ENCODE measurements at regions not wholly inside any gene's neighbourhood (a gene's known extent, or its start where the extent isn't known, plus 50 kb on each side); places are given as distances from the start of the nearest gene placed in this dataset.

GRCh38 chr9:91148306-91148705, 213.4 kb downstream of the AUH start:
- H3K9me3 ChIP-seq (ENCODE audit: control insufficient read depth, insufficient read depth, low read length), result peaks cover 20% of the 10 kb centered on the region
- ChIA-PET POLR2A (no interaction called here), CTCF (no interaction called here)
- no peak overlapping the region for H3K27ac ChIP-seq (ENCODE audit: low read depth, low read length)
- no peaks in the 10 kb centered on the region for H3K27me3 ChIP-seq (ENCODE audit: control insufficient read depth, insufficient read depth, low read length)
- no peak for TF ChIP-seq CTCF (IDR thresholded peaks at IDR 0.05; ENCODE audit: low read depth, low read length)
- no peak overlapping the region for H3K4me3 ChIP-seq (ENCODE audit: low read depth, low read length)
- no peak for DNase-seq (ENCODE audit: low read depth, low spot score)

- no peak overlapping the region for H3K27ac ChIP-seq (ENCODE audit: low read depth, low read length)
- no peak for DNase-seq (ENCODE audit: low read depth, low spot score)
- POLR2A ChIA-PET, result interaction anchor here (0.9 to 1.0 kb wide), 2 partner anchors 11 to 14 kb away, joined by 3 to 4 read pairs; no protein-coding TSS in a partner anchor
- no peak for TF ChIP-seq CTCF (IDR thresholded peaks at IDR 0.05; ENCODE audit: low read depth, low read length)
- H3K9me3 ChIP-seq (ENCODE audit: control insufficient read depth, insufficient read depth, low read length), result peaks cover 27% of the 10 kb centered on the region
- CTCF ChIA-PET, result no interaction called here
- H3K4me3 ChIP-seq (ENCODE audit: low read depth, low read length), result no peak overlapping the region
- no peaks in the 10 kb centered on the region for H3K27me3 ChIP-seq (ENCODE audit: control insufficient read depth, insufficient read depth, low read length)
Observed at GRCh38 chr9:91150273-91150997, 211.3 kb downstream of the AUH start.

- CTCF ChIA-PET, result no interaction called here
- POLR2A ChIA-PET, result interaction anchor here (0.6 to 1.0 kb wide), 3 partner anchors 11 to 81 kb away, joined by 3 to 10 read pairs (median 4); no protein-coding TSS in a partner anchor
- TF ChIP-seq CTCF (IDR thresholded peaks at IDR 0.05; ENCODE audit: low read depth, low read length), result no peak
Observed at GRCh38 chr9:91150998-91151717, 210.6 kb downstream of the AUH start.

GRCh38 chr9:91151718-91152095, 210.0 kb downstream of the AUH start:
- Histone ChIP-seq H3K4me3 (ENCODE audit: low read depth, low read length) (no peak overlapping the region), H3K27me3 (ENCODE audit: control insufficient read depth, insufficient read depth, low read length) (no peaks in the 10 kb centered on the region), H3K27ac (ENCODE audit: low read depth, low read length) (peak overlapping the region; percentile 11), H3K9me3 (ENCODE audit: control insufficient read depth, insufficient read depth, low read length) (peaks cover 25% of the 10 kb centered on the region)
- ChIA-PET POLR2A (interaction anchor here (0.6 kb wide), 1 partner anchor 81 kb away, joined by 10 read pairs; no protein-coding TSS in a partner anchor), CTCF (no interaction called here)
- TF ChIP-seq CTCF (IDR thresholded peaks at IDR 0.05; ENCODE audit: low read depth, low read length), result no peak
- DNase-seq (ENCODE audit: low read depth, low spot score), result no peak

More at GRCh38 chr9:91150998-91151717, 210.6 kb downstream of the AUH start:
- peaks cover 25% of the 10 kb centered on the region for H3K9me3 ChIP-seq (ENCODE audit: control insufficient read depth, insufficient read depth, low read length)
- H3K27me3 ChIP-seq (ENCODE audit: control insufficient read depth, insufficient read depth, low read length), result no peaks in the 10 kb centered on the region
- no peak for DNase-seq (ENCODE audit: low read depth, low spot score)
- no peak overlapping the region for H3K4me3 ChIP-seq (ENCODE audit: low read depth, low read length)
- no peak overlapping the region for H3K27ac ChIP-seq (ENCODE audit: low read depth, low read length)

GRCh38 chr9:91154686-91155085, 207.0 kb downstream of the AUH start:
- Histone ChIP-seq H3K4me3 (ENCODE audit: low read depth, low read length) (no peak overlapping the region), H3K27ac (ENCODE audit: low read depth, low read length) (no peak overlapping the region), H3K9me3 (ENCODE audit: control insufficient read depth, insufficient read depth, low read length) (peaks cover 18% of the 10 kb centered on the region), H3K27me3 (ENCODE audit: control insufficient read depth, insufficient read depth, low read length) (no peaks in the 10 kb centered on the region)
- ChIA-PET CTCF (no interaction called here), POLR2A (no interaction called here)
- TF ChIP-seq CTCF (IDR thresholded peaks at IDR 0.05; ENCODE audit: low read depth, low read length), result no peak
- DNase-seq (ENCODE audit: low read depth, low spot score), result no peak

Measured in AG04450 (cell line).